Superior temporal gyrus (tissue), 1 donor: ENCODE measurements at regions not wholly inside any gene's neighbourhood (a gene's known extent, or its start where the extent isn't known, plus 50 kb on each side); places are given as distances from the start of the nearest gene placed in this dataset.

ENCODE experiments used
- DNase-seq: peaks from one replicate; pipeline ENCODE4 v3.0.0-alpha.2; 2016; ENCODE audit errors: extremely low spot score

GRCh38 chr5:116361979-116362577, 212.5 kb downstream of the SEMA6A start:
- DNase-seq = no peak

DNA sequence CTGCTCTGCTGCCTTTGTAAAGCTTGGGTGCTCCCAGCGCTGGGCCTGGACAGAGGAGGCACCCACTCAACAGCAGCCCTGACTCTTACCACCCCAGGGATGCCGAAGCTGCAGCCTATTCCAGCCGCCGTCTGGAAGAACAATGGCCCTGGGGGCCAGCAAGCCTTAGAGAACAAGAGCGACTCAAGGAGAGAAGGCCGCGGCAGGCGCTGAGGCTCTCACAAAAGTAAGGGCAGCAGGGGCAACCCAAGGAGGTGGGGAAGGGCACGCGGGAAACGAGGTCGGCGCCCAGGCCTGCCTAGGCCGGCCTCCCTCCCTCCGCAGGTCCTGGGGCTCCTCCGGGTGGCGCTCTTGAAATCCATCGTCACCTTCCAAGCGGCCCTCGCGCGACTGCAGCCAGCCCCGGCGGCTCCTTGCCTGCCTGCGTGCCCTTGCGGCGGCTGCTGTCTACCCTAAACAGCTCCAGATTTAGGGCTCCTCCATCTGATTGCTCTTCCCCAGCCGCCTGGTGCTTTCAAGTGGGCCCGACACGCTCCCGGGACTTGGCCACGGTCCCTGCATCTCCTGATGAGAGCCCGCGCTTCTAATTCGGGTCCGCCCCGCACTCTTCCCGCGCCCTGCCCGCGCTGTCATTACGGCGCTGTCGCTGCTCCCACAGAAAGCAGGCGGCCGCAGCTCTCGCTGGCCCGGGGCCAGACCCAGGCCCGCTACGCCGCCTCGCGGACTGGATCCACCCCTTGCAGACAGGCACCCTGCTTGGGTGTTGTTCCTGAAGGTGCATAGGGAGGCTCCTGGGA, 213.3 kb downstream of the SEMA6A start:
- peak; percentile 76 for DNase-seq

DNA sequence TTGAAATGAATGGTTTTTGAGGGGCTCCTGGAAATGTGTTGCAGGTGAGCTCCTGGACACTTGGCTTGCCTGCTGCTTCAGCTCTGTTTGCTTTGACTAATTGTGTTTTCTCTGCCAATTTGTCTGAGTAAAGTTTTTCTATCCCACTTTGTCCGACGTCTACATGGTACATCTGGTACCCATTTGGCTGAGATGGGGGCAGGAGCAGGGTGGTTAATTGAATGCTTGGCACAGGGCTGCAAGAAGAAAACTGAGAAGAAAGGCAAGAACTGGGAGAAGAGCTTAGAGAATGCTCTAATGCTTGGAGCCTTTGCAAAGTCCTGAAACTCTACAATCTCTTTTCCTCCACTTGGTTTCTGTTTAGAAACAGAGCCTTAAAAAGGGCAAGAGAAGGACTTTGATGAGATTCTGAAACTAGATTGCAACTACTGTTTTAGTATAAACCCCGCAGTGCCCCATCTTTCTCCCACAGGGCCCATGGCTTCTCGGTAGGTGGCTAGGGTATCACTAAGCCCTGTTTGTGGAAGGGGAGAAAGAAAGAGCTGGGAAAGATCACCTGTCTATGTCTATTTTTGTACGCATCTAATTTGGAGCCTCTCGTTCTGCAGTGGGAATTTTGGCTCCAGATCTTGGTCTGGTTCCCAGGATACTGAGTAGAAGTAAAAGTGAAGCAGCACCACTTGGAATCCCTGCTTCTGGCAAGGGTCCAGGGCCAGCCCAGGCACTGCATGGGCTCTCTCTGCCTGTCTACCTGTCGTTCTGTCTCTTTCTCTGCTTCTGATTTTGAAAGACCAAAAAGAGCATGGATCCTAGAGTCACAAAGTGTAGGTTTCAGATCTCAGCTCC, 214.4 kb downstream of the SEMA6A start:
- DNase-seq = peak; percentile 71

- DNase-seq = no peak
Observed at GRCh38 chr5:116359592-116359991, 215.0 kb downstream of the SEMA6A start.

- peak; percentile 71 for DNase-seq
Observed at GRCh38 chr5:116358911-116359418, 215.7 kb downstream of the SEMA6A start.

DNA sequence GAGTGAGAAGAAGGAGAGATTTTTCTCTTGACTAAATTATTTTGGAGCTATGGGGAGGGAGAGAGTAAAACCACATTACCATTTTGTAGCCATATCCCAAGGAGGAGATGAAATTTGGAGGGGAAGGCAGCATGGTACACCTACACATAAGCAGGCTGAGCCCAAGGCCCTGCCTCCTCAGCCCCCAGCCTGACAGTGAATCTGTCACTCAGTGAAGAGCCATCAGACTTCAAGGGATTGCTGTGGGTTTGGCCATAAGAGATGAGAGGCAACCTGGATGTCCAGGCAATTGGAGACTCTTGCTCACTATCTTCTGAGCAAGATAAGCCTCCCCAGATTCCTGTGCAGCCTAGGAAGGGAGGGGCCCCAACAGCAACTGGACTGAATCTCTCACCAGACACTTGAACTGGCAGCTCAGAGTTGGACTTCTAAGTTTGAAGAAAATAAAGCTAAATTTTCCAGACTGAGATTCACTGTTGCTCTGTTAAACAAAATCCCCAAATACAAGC, 216.6 kb downstream of the SEMA6A start:
- DNase-seq = no peak

- no peak for DNase-seq
Observed at GRCh38 chr5:116355819-116356601, 218.6 kb downstream of the SEMA6A start.

DNA sequence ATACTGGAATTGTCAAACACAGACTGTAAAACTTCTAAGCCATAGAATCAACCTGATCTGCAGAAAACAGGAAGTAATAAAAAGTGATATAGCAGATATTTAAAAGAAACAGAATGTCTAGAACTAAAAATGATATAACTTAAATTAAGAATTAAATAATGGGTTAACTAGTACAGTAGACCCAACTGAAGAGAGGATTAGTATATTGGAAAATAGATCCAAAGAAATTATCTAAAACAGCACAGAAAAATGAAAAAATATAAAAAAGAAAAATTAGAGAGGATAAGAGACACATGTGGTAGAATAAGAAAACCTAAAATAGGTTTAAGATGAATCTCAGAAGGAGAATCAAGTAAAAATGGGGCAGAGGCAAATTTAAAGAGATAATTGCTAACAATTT, 219.9 kb downstream of the SEMA6A start:
- DNase-seq = no peak

DNA sequence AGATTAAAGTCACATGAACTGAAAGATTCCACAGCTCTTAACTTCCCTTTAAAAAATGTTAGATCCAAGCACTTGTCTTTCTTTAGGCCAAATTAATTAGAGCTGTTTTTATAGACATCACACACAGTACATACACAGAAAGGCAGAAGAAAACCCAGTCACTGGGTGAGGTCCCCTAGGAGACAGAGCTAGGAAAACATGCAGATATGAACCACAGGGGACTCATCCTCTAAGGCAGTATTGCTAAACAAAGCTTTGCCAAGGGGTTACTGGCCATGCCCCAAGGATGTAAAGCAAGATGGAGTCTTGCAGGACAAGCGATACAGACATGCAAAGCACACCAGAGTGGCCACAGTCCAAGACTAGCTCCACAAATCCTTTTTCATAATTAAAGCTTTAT, 227.0 kb downstream of the SEMA6A start:
- DNase-seq = no peak

DNA sequence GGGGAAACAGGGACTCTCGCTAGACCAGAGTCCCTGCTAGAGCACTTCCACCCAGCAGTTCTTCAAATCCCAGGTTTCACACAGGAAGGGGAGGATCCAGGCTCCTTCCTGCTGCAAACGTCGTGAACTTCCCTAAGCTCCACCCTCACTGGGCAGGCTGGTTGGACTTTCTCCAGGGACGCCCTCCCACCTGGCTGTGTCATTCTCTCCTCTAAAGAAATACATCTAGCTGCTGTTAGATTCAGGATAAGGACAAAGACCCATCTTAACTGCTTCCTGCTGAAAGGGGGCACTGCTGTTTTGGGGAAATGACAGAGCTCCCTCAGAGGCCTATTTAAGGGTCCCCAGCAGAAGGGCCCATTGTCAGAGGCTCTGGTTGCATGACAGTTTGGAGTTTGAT, 230.7 kb downstream of the SEMA6A start:
- DNase-seq = no peak
